ENCODE measurements at regions not wholly inside any gene's neighbourhood (a gene's known extent, or its start where the extent isn't known, plus 50 kb on each side); places are given as distances from the start of the nearest gene placed in this dataset.

- Mint-ChIP-seq H3K9me3 (ENCODE audit: low read depth, unreplicated experiment) (no peaks in the 10 kb centered on the region), H3K27ac (ENCODE audit: unreplicated experiment) (no peak overlapping the region), H3K36me3 (ENCODE audit: insufficient read depth, unreplicated experiment) (no peaks in the 10 kb centered on the region), H3K27me3 (ENCODE audit: unreplicated experiment) (no peaks in the 10 kb centered on the region), H3K4me3 (ENCODE audit: low read depth, unreplicated experiment) (no peak overlapping the region), H3K4me1 (ENCODE audit: low read depth, unreplicated experiment) (no peaks in the 10 kb centered on the region)
- DNase-seq = no peak
- no TSS peak for BruUV-seq (replicated peaks)
- intact Hi-C loops (cut with micrococcal nuclease; ENCODE audit: unreplicated experiment) = no loop called here
- CTCF ChIA-PET = no interaction called here
- TF ChIP-seq CTCF (IDR thresholded peaks at IDR 0.05; ENCODE audit: unreplicated experiment) = no peak
These were observed 606.2 kb upstream of the VRK2 start for GRCh38 chr2:57440437-57440836.

- Mint-ChIP-seq H3K9me3 (ENCODE audit: low read depth, unreplicated experiment) (no peaks in the 10 kb centered on the region), H3K27me3 (ENCODE audit: unreplicated experiment) (no peaks in the 10 kb centered on the region), H3K4me1 (ENCODE audit: low read depth, unreplicated experiment) (no peaks in the 10 kb centered on the region), H3K27ac (ENCODE audit: unreplicated experiment) (no peak overlapping the region), H3K36me3 (ENCODE audit: insufficient read depth, unreplicated experiment) (no peaks in the 10 kb centered on the region), H3K4me3 (ENCODE audit: low read depth, unreplicated experiment) (no peak overlapping the region)
- intact Hi-C loops (cut with micrococcal nuclease; ENCODE audit: unreplicated experiment) = no loop called here
- no peak for TF ChIP-seq CTCF (IDR thresholded peaks at IDR 0.05; ENCODE audit: unreplicated experiment)
- DNase-seq = no peak
- CTCF ChIA-PET = no interaction called here
- BruUV-seq (replicated peaks) = no TSS peak
These were observed 603.5 kb upstream of the VRK2 start for GRCh38 chr2:57443086-57443485.

- H3K36me3 Mint-ChIP-seq (ENCODE audit: insufficient read depth, unreplicated experiment) = no peaks in the 10 kb centered on the region
- H3K4me1 Mint-ChIP-seq (ENCODE audit: low read depth, unreplicated experiment) = no peaks in the 10 kb centered on the region
- no TSS peak for BruUV-seq (replicated peaks)
- no peak overlapping the region for H3K4me3 Mint-ChIP-seq (ENCODE audit: low read depth, unreplicated experiment)
- DNase-seq = no peak
- intact Hi-C loops (cut with micrococcal nuclease; ENCODE audit: unreplicated experiment) = no loop called here
- CTCF ChIA-PET = no interaction called here
- no peak overlapping the region for H3K27ac Mint-ChIP-seq (ENCODE audit: unreplicated experiment)
- no peaks in the 10 kb centered on the region for H3K27me3 Mint-ChIP-seq (ENCODE audit: unreplicated experiment)
- no peak for TF ChIP-seq CTCF (IDR thresholded peaks at IDR 0.05; ENCODE audit: unreplicated experiment)
- H3K9me3 Mint-ChIP-seq (ENCODE audit: low read depth, unreplicated experiment) = no peaks in the 10 kb centered on the region
These were observed 602.6 kb upstream of the VRK2 start for GRCh38 chr2:57443973-57444521.

- BruUV-seq (replicated peaks) = no TSS peak
- CTCF ChIA-PET = interaction anchor here (0.6 kb wide), 1 partner anchor 1876 kb away, joined by 4 read pairs; no protein-coding TSS in a partner anchor
- Mint-ChIP-seq H3K36me3 (ENCODE audit: insufficient read depth, unreplicated experiment) (no peaks in the 10 kb centered on the region), H3K9me3 (ENCODE audit: low read depth, unreplicated experiment) (no peaks in the 10 kb centered on the region), H3K4me3 (ENCODE audit: low read depth, unreplicated experiment) (no peak overlapping the region), H3K27ac (ENCODE audit: unreplicated experiment) (no peak overlapping the region), H3K4me1 (ENCODE audit: low read depth, unreplicated experiment) (no peaks in the 10 kb centered on the region), H3K27me3 (ENCODE audit: unreplicated experiment) (no peaks in the 10 kb centered on the region)
- intact Hi-C loops (cut with micrococcal nuclease; ENCODE audit: unreplicated experiment) = no loop called here
- no peak for DNase-seq
- TF ChIP-seq CTCF (IDR thresholded peaks at IDR 0.05; ENCODE audit: unreplicated experiment) = no peak
These were observed 601.7 kb upstream of the VRK2 start for GRCh38 chr2:57444752-57445430.

Measured in Calu3 (cell line).